MM.1S (cell line): ENCODE measurements at regions not wholly inside any gene's neighbourhood (a gene's known extent, or its start where the extent isn't known, plus 50 kb on each side); places are given as distances from the start of the nearest gene placed in this dataset.

Experiments
- CTCF ChIP-seq: fragments of 300-600 bp; sonication (generic); IDR thresholded peaks from 2 replicates; pipeline ENCODE4 v1.5.1; 2016; ENCODE audit warnings: antibody characterized with exemption, low read length, mixed read lengths
- EZH2 ChIP-seq: fragments of 300-600 bp; sonication (generic); optimal IDR thresholded peaks from 2 replicates; pipeline ENCODE3; 2017; ENCODE audit warnings: low read depth, mild to moderate bottlenecking, antibody characterized with exemption, low read length, mixed read lengths

- TF ChIP-seq EZH2 (no peak), CTCF (no peak)
These were observed 267.3 kb downstream of the FGF9 start for GRCh38 chr13:21938168-21938567.
